ENCODE measurements at regions not wholly inside any gene's neighbourhood (a gene's known extent, or its start where the extent isn't known, plus 50 kb on each side); places are given as distances from the start of the nearest gene placed in this dataset.

DNA sequence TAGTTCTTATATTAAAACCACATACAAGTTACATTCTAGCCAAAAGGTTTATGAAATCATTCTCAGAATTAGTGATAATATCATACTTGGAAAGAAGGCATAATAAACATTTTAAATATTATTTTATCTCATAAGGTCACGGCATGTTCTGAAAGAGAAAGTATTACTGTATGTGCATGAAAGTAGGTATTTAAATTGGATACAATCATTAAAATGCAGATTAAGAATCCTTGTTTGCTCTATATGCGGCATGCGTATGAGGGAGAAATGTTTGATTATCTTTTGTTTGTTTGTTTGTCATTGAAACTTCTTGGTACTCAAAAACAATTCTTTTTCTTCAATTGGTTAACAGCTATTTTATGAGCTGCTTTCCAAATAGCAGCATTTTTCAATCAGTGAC is 183.9 kb upstream of the TLL1 start:
- BruUV-seq (replicated peaks), result no TSS peak
- DNase-seq (ENCODE audit: low spot score) (no peak), FAIRE-seq (no peak), ATAC-seq (no peak)
- POLR2A ChIA-PET, result no interaction called here
- in situ Hi-C loops (cut with HindIII; ENCODE audit: extremely low pct_ligation_motif_present, low pct_unique_long_range_greater_than_20kb), result no loop called here
- no peaks in the 10 kb centered on the region for H3K36me3 ChIP-seq (replicated peaks in 1 of 2; ENCODE audit: control insufficient read depth in 1 of 2, insufficient read depth in 2 of 2, low read length in 2 of 2)
- H3K9ac ChIP-seq (ENCODE audit: insufficient read depth, low read depth, low read length), result no peak overlapping the region
- H3K27ac ChIP-seq (ENCODE audit: extremely low read length, insufficient read depth, low read length), result no peak overlapping the region
- H3K27me3 ChIP-seq (ENCODE audit: control insufficient read depth in 1 of 2, insufficient read depth in 2 of 2, low read length in 2 of 2), result no peaks in the 10 kb centered on the region
- CTCF ChIA-PET (ENCODE audit: low intra/inter-chr PET ratio, low total read pairs), result no interaction called here
- TF ChIP-seq SRF (IDR thresholded peaks at IDR 0.05; ENCODE audit: low read depth, low read length), result no peak
- TF ChIP-seq GATAD2A (CRISPR knock-in tag; IDR thresholded peaks at IDR 0.05), result no peak
- no peak for TF ChIP-seq EP300 (IDR thresholded peaks at IDR 0.05; ENCODE audit: low read depth in 2 of 2, low read length in 2 of 2)
- TF ChIP-seq EP300 (CRISPR knock-in tag; IDR thresholded peaks at IDR 0.05; ENCODE audit: borderline replicate concordance), result no peak
- H3K79me2 ChIP-seq (ENCODE audit: insufficient read depth, low read length), result no peaks in the 10 kb centered on the region
- no peak overlapping the region for H2AFZ ChIP-seq (ENCODE audit: low read length)
- 93% methylated on average over 3 of the region's 3 CpGs for WGBS (ENCODE audit: low lambda C conversion rate)
- H3K9me3 ChIP-seq (ENCODE audit: low read length), result no peaks in the 10 kb centered on the region
- no peak overlapping the region for H3K4me2 ChIP-seq (ENCODE audit: low read depth, low read length)
- intact Hi-C loops (cut with micrococcal nuclease; ENCODE audit: unreplicated experiment), result no loop called here
- H4K20me1 ChIP-seq (ENCODE audit: insufficient read depth, low read length), result no peaks in the 10 kb centered on the region
- no peak overlapping the region for H3K4me3 ChIP-seq (replicated peaks in 1 of 3; ENCODE audit: insufficient read depth in 1 of 3, low read depth in 2 of 3, low read length in 3 of 3)
- H3K4me1 ChIP-seq (ENCODE audit: insufficient read depth, low read length), result no peaks in the 10 kb centered on the region

DNA sequence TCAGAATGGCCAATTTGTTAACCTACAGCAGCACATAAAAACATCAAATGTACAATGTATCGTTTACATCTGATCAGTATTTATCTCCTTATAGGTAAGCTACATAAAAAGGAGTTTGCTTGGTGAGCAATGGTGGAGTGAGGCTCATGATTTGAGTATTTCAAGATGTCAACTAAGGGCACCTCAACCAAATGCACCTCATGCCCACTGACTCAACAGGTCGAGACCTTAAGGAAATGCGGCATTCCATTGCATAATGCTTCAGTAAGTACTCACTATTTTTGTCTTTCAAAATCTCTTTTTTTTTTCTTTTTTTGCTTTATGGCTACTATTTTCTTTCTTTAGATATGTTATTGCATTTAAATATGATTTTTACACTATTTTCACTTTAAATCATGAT is 181.0 kb upstream of the TLL1 start:
- CTCF ChIA-PET (ENCODE audit: low intra/inter-chr PET ratio, low total read pairs), result no interaction called here
- no peak overlapping the region for H3K27ac ChIP-seq (ENCODE audit: extremely low read length, insufficient read depth, low read length)
- no peak overlapping the region for H3K4me3 ChIP-seq (replicated peaks in 1 of 3; ENCODE audit: insufficient read depth in 1 of 3, low read depth in 2 of 3, low read length in 3 of 3)
- no peaks in the 10 kb centered on the region for H3K79me2 ChIP-seq (ENCODE audit: insufficient read depth, low read length)
- H4K20me1 ChIP-seq (ENCODE audit: insufficient read depth, low read length), result no peaks in the 10 kb centered on the region
- POLR2A ChIA-PET, result no interaction called here
- H3K9me3 ChIP-seq (ENCODE audit: low read length), result no peaks in the 10 kb centered on the region
- no peaks in the 10 kb centered on the region for H3K27me3 ChIP-seq (ENCODE audit: control insufficient read depth in 1 of 2, insufficient read depth in 2 of 2, low read length in 2 of 2)
- FAIRE-seq (no peak), ATAC-seq (no peak), DNase-seq (ENCODE audit: low spot score) (no peak)
- intact Hi-C loops (cut with micrococcal nuclease; ENCODE audit: unreplicated experiment) (no loop called here), in situ Hi-C loops (cut with HindIII; ENCODE audit: extremely low pct_ligation_motif_present, low pct_unique_long_range_greater_than_20kb) (no loop called here)
- H3K4me2 ChIP-seq (ENCODE audit: low read depth, low read length), result no peak overlapping the region
- H3K9ac ChIP-seq (ENCODE audit: insufficient read depth, low read depth, low read length), result no peak overlapping the region
- no peaks in the 10 kb centered on the region for H3K4me1 ChIP-seq (ENCODE audit: insufficient read depth, low read length)
- no peak overlapping the region for H2AFZ ChIP-seq (ENCODE audit: low read length)
- BruUV-seq (replicated peaks), result no TSS peak
- TF ChIP-seq MTA1 (CRISPR knock-in tag; IDR thresholded peaks at IDR 0.05; ENCODE audit: borderline replicate concordance) (no peak), ARNT2 (CRISPR knock-in tag; IDR thresholded peaks at IDR 0.05; ENCODE audit: low read depth) (no peak), PTBP1 (IDR thresholded peaks at IDR 0.05; ENCODE audit: low read depth, low read length, poor library complexity, severe bottlenecking) (no peak), MYNN (CRISPR knock-in tag; IDR thresholded peaks at IDR 0.05; ENCODE audit: low read depth) (no peak), ZNF20 (CRISPR knock-in tag; IDR thresholded peaks at IDR 0.05) (no peak)
- TF ChIP-seq, protein P1, sequence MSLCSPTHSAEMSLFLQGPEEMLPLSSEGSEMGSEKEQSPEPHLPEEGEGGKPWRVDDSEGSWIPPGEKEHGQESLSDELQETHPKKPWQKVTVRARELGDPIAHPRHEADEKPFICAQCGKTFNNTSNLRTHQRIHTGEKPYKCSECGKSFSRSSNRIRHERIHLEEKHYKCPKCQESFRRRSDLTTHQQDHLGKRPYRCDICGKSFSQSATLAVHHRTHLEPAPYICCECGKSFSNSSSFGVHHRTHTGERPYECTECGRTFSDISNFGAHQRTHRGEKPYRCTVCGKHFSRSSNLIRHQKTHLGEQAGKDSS (CRISPR knock-in tag; IDR thresholded peaks at IDR 0.05; ENCODE audit: borderline replicate concordance, low read depth), result no peak
- TF ChIP-seq, protein P2, sequence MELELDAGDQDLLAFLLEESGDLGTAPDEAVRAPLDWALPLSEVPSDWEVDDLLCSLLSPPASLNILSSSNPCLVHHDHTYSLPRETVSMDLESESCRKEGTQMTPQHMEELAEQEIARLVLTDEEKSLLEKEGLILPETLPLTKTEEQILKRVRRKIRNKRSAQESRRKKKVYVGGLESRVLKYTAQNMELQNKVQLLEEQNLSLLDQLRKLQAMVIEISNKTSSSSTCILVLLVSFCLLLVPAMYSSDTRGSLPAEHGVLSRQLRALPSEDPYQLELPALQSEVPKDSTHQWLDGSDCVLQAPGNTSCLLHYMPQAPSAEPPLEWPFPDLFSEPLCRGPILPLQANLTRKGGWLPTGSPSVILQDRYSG (CRISPR knock-in tag; IDR thresholded peaks at IDR 0.05), result no peak
- 68% methylated on average over 3 of the region's 3 CpGs for WGBS (ENCODE audit: low lambda C conversion rate)
- H3K36me3 ChIP-seq (replicated peaks in 1 of 2; ENCODE audit: control insufficient read depth in 1 of 2, insufficient read depth in 2 of 2, low read length in 2 of 2), result no peaks in the 10 kb centered on the region
